ENCODE measurements at regions not wholly inside any gene's neighbourhood (a gene's known extent, or its start where the extent isn't known, plus 50 kb on each side); places are given as distances from the start of the nearest gene placed in this dataset.

GRCh38 chrX:113828470-113828869 is 755.4 kb upstream of the HTR2C start:
- DNase-seq (ENCODE audit: low spot score), result no peak
- ChIA-PET CTCF (ENCODE audit: unreplicated experiment) (no interaction called here), POLR2A (no interaction called here)
- Histone ChIP-seq H3K9me3 (ENCODE audit: low read length) (no peaks in the 10 kb centered on the region), H3K27ac (ENCODE audit: low read depth, low read length, poor library complexity, severe bottlenecking) (no peak overlapping the region), H3K4me2 (ENCODE audit: low read length) (no peak overlapping the region), H3K36me3 (ENCODE audit: insufficient read depth, low read length) (no peaks in the 10 kb centered on the region), H2AFZ (ENCODE audit: low read length) (no peak overlapping the region), H4K20me1 (ENCODE audit: insufficient read depth, low read length) (no peaks in the 10 kb centered on the region), H3K79me2 (ENCODE audit: insufficient read depth, low read depth, low read length) (no peaks in the 10 kb centered on the region), H3K9me2 (ENCODE audit: insufficient read depth, low read length) (no peaks in the 10 kb centered on the region), H3K4me3 (ENCODE audit: low read depth, low read length, poor library complexity, severe bottlenecking) (no peak overlapping the region), H3K4me1 (ENCODE audit: insufficient read depth, low read length, poor library complexity, severe bottlenecking) (no peaks in the 10 kb centered on the region)
- intact Hi-C loops (cut with micrococcal nuclease; ENCODE audit: unreplicated experiment), result no loop called here
- BruUV-seq (replicated peaks), result no TSS peak
- TF ChIP-seq EZH2phosphoT487 (IDR thresholded peaks at IDR 0.05; ENCODE audit: borderline replicate concordance, low read depth, low read length), result no peak
- no peak for TF ChIP-seq CTCF (conservative IDR thresholded peaks at IDR 0.05; ENCODE audit: low read length)

DNA sequence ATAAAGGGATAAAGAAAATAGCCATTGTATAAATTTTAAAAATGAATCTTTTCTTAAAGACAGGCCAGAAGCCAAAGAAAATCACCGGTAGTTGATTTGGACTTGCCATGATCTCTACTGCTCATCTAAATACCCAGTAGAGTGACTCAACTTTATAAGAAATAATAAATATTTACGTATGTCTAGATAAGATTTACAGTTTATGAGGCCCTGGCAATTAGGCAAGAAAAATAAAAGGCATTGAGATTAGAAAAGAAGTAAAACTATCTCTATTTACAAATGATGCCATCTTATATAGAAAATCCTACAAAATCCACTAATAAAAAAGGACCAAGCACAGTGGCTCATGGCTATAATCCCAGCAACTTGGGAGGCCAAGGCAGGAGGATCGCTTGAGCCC is 765.5 kb upstream of the HTR2C start:
- DNase-seq (ENCODE audit: low spot score), result no peak
- Histone ChIP-seq H3K9me2 (ENCODE audit: insufficient read depth, low read length) (no peaks in the 10 kb centered on the region), H3K27ac (ENCODE audit: low read depth, low read length, poor library complexity, severe bottlenecking) (no peak overlapping the region), H3K4me2 (ENCODE audit: low read length) (no peak overlapping the region), H4K20me1 (ENCODE audit: insufficient read depth, low read length) (no peaks in the 10 kb centered on the region), H3K4me1 (ENCODE audit: insufficient read depth, low read length, poor library complexity, severe bottlenecking) (no peaks in the 10 kb centered on the region), H3K79me2 (ENCODE audit: insufficient read depth, low read depth, low read length) (no peaks in the 10 kb centered on the region), H3K9me3 (ENCODE audit: low read length) (no peaks in the 10 kb centered on the region), H2AFZ (ENCODE audit: low read length) (no peak overlapping the region), H3K4me3 (ENCODE audit: low read depth, low read length, poor library complexity, severe bottlenecking) (no peak overlapping the region), H3K36me3 (ENCODE audit: insufficient read depth, low read length) (no peaks in the 10 kb centered on the region)
- intact Hi-C loops (cut with micrococcal nuclease; ENCODE audit: unreplicated experiment), result no loop called here
- POLR2A ChIA-PET, result no interaction called here
- no TSS peak for BruUV-seq (replicated peaks)
- CTCF ChIA-PET (ENCODE audit: unreplicated experiment), result no interaction called here
- TF ChIP-seq EZH2phosphoT487 (IDR thresholded peaks at IDR 0.05; ENCODE audit: borderline replicate concordance, low read depth, low read length) (no peak), CTCF (conservative IDR thresholded peaks at IDR 0.05; ENCODE audit: low read length) (no peak)

DNA sequence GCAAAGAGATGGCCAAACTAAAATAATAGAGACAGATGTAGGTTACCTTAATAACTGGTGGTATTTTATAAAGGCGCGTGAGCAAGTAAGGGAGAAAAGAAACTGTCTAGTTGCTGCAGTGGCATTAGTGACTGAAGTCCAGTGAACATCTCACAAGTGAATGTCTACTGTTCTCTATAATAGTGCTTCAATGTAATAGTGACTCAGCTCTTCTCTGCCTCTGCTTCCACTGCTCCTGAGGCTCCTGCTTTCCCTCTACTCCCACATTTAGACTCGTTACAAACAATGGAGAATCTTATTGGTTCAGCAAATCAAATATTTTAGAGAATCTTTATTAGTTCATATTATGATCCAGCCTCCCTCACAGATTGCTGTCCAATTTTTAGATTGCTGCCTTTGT is 779.1 kb upstream of the HTR2C start:
- H3K4me1 ChIP-seq (ENCODE audit: insufficient read depth, low read length, poor library complexity, severe bottlenecking), result no peaks in the 10 kb centered on the region

More for the DNA sequence above, 779.1 kb upstream of the HTR2C start:
- Histone ChIP-seq H3K9me2 (ENCODE audit: insufficient read depth, low read length) (no peaks in the 10 kb centered on the region), H3K4me2 (ENCODE audit: low read length) (no peak overlapping the region), H3K27ac (ENCODE audit: low read depth, low read length, poor library complexity, severe bottlenecking) (no peak overlapping the region), H4K20me1 (ENCODE audit: insufficient read depth, low read length) (no peaks in the 10 kb centered on the region), H3K4me3 (ENCODE audit: low read depth, low read length, poor library complexity, severe bottlenecking) (no peak overlapping the region), H3K79me2 (ENCODE audit: insufficient read depth, low read depth, low read length) (no peaks in the 10 kb centered on the region), H2AFZ (ENCODE audit: low read length) (no peak overlapping the region), H3K36me3 (ENCODE audit: insufficient read depth, low read length) (no peaks in the 10 kb centered on the region), H3K9me3 (ENCODE audit: low read length) (no peaks in the 10 kb centered on the region)
- DNase-seq (ENCODE audit: low spot score), result no peak
- no TSS peak for BruUV-seq (replicated peaks)
- no peak for TF ChIP-seq EZH2phosphoT487 (IDR thresholded peaks at IDR 0.05; ENCODE audit: borderline replicate concordance, low read depth, low read length)
- CTCF ChIA-PET (ENCODE audit: unreplicated experiment), result no interaction called here
- intact Hi-C loops (cut with micrococcal nuclease; ENCODE audit: unreplicated experiment), result no loop called here
- POLR2A ChIA-PET, result no interaction called here

Measured in OCI-LY7 (cell line).